ENCODE measurements at regions not wholly inside any gene's neighbourhood (a gene's known extent, or its start where the extent isn't known, plus 50 kb on each side); places are given as distances from the start of the nearest gene placed in this dataset.
"Not testable (repeated sequence)": the region's sequence is repeated elsewhere in the genome, so short reads cannot be mapped to it uniquely, and the experiment has no call there.

DNA sequence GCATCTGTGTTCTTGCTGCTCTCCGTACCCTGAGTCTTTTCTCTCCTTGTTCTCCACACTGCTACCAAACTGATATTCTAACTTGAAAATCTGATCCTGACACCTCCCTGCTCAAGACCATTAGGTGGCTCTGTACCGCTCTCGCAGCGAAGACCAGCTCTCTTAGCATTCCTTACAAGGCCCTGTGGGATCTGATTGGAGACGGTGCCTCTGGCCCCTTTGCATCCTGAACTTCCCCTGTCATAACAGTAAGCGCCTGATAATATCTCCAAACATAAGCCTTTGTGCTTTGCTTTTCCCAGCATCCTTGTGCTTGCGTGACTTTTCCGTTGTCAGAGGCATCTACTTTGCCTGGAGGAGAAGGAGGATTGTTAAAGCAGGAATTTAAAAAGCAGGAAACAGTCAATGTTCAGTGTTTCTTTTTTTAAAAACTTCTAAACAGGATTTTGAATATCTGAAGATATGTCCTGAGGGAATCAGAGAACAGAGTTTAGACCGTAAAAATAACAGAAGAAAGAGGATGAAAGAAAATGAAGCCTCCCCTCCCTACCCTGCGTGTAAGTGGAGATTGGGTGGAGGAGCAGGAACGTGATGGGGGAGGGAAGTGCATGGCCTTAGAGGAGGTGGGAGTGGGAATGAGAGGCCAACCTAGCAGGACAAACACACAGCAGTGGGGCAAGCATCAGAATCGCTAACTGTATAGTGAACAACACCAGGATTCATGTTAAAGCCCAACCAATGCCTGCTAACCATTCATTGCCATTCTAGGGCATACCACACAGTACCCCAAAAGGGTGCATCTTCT is 89.2 kb upstream of the STMND1 start:
- no peak for DNase-seq

DNA sequence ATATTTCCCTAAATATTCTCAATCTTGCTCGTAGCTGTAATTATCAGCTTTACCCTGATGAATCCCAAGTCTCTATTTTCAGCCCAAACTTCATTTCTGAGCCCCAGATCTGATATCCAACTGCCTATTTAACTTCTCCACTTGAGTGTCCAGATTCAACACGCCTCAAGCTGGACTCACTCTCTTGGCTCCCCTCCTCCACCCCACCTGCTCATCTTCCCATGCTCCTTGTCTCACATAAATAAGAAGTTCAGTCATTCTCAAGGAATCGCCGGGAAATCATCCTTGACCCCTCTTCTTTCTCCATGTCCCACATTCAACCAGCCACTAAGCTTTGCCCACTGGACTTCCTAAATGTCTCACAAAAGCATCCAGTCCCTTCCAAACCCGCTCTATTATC is 89.9 kb upstream of the STMND1 start:
- DNase-seq, result no peak

DNA sequence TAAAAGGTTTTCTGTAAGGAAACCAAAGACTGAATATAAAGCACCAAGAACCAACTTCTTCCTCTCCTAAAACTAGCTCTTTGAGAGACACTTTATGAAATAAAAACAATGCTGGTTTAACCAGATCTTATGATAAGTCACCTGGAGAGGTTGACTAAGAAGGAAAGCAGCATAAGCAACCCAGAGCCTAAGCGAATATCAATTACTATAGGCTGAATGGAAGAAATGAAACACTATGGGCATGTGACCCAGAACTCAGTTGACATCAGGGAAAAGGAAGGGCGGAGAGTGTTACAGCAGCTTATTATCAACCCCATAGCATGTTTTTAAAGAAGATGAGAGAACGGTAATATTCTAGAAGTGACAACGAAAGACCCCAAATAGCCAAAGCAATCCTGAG is 94.1 kb upstream of the STMND1 start:
- DNase-seq, result no peak

DNA sequence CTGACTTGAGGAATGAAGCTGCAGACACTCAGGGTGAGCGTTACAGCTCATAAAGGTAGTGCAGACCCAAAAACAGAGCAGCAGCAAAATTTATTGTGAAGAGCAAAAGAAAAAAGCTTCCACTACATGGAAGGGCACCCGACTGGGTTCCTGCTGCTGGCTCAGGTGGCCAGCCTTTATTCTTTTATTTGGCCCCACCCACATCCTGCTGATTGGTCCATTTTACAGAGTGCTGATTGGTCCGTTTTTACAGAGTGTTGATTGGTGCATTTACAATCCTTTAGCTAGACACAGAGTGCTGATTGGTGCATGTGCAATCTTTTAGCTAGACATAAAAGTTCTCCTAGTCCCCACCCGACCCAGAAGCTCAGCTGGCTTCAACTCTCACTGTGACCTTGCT is 95.3 kb upstream of the STMND1 start:
- DNase-seq, result no peak

DNA sequence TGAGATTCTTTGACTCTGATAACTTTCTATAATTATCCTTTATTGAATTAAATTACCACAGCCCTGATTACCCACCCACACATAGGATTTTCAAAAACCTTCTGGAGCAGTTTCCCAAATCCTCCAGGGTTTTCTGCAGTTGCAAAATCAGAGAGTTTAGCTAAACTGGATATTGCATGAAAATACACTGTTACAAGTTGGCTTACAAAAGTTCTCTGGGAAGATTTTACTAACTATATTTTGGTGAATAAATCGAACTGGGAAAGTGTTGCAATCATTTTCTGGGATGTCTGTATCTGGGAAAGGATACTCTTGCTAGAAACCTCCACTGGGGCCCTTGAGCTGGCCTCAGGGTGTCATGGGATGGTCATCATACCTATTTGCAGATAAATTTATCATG is 97.6 kb upstream of the STMND1 start:
- no peak for DNase-seq

DNA sequence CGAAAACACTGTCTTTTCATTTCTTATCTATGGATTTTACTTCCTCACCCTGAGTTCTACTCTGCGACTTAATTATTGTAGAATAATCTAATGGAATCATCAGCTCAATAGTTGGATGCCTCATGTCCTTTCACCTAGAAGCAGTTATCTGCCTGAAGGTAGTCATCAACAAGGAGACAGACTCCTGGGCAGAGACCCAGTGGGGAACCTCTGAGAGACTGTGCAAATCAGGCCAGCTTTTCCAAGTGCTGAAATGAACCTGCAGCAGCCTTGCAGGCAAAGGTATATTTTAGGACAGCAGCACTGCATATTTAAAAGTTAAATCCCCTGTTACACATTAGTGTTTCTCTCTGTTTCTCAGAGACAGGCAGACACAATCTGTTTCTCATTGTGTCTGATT is 99.7 kb upstream of the STMND1 start:
- DNase-seq, result no peak

DNA sequence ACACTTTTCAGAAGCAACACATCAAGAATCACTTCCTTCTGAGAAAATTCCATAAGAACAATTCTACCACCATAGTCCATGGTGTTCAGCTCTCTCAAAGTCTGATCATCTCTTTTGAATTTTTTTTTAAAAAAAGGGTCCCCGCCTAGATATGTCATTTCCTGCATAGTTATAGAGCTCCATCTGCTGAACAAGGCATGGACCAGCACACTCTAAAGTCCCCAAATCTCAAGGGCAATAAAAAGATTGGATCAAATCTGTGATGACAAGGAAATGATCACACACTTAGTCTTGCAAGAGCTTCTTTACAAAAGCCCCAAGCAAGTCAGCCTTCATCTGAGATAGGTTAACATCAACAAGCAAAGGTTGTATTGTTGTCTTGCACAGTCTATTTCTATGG is 100.7 kb upstream of the STMND1 start:
- DNase-seq, result no peak

DNA sequence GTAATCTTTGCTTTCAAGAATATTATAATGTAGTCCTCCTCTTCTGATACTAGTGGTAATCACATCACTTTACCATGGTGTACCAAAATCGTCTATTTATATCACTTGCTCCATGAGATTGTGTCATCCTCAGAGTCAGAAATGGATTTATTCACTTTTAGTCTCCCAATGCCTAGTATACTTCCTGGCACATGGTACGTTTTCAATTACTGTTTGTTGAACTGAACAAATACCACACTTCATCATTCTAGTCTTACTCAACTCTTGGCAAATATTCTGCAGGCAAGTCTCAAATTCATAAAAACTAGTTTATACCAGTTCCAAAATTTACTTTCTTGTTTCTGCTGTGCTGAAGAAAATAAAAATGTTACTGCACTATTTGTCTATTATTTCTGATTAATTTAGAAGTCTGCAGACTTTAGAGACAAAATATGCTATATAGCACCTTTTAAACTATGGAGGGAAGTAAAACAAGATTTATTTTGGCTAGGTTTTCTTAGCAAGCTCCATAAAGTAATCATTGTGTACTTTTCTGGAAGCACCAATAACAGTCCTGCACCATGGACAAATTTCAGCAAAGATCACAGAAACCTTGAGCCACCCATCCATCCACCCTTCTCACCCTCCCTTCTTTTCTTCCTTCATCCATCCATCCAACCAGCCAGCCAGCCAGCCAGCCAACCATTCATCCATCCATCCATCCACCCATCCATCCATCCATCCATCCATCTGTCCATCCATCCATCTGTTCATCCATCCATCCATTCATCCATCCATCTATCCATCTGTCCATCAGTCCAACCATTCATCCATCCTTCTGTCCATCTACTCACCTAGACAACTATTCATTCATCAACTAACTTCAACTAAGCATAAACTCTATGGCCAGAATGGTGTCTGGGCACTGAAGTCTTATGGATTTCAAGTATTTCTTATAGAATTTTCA is 102.1 kb upstream of the STMND1 start:
- no peak for DNase-seq

DNA sequence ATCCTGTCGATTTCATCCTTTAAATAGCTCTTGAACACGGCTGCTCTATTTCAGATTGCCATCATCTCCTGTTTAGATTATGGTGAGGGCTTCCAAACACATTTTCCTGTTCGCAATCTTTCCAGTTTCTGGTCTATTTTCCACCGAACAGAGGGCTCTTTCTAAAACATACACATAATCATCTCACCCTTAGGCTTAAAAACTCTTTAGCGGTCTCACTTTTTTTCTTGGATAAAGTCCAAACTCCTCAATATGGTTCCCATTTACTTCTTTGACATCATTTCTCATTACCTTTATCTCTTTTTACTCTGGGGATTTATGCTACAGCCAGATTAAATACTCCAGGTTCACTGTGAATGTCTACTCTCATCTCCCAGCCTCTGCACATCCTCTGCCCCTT is 103.4 kb upstream of the STMND1 start:
- DNase-seq, result no peak

DNA sequence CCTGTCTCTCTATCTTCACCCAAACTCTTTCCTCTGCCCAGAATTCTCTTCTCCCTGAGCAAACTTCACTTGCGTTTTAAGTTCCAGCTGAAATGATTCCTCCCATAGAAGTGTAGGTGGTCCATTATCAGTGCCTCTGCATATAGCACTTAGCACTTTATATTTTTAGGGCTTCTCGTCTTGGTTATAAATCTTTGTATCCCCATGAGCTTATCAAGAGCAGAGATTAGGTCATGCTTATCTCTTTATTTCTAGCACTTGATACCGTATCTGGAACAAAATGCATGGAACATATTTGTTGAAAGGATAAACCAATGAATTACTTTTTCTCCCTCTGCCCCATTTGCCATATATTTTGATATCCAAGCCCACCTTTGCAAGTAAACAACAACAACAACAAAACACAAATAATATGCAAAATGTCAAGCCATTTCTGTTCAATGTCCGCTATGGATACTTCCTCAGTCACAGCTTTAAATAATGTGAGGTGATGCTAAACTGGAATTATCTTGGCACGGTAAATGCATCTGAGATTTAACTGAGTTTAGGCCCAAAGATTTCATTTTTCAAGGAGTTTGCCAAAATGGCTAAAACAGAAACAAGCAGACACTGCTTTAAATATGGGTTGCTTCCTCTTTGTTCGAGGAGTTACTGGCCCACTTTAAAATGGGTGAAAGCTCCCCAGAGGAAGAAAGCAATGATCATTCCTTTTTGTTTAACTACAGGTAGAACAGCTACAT is 106.2 kb upstream of the STMND1 start:
- no peak for DNase-seq

DNA sequence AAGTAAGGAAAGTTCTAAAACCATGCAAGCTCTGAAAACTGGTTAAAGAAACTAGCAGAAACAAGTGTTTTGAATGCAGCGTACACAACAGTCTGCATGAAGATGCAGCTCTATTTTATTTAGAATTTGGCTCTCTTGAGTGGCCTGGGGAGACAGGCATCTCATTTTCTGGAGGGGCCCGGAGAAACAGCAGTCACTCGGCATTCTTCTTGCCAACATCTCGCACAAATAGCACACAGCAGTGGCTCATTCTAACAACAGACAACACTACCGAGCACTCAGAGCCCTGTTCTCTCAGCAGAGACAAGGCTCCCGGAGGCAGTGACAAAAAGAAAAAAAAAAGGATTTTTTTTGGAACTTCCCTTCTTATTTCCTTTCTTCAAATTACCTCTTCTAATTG is 108.5 kb upstream of the STMND1 start:
- no peak for DNase-seq

DNA sequence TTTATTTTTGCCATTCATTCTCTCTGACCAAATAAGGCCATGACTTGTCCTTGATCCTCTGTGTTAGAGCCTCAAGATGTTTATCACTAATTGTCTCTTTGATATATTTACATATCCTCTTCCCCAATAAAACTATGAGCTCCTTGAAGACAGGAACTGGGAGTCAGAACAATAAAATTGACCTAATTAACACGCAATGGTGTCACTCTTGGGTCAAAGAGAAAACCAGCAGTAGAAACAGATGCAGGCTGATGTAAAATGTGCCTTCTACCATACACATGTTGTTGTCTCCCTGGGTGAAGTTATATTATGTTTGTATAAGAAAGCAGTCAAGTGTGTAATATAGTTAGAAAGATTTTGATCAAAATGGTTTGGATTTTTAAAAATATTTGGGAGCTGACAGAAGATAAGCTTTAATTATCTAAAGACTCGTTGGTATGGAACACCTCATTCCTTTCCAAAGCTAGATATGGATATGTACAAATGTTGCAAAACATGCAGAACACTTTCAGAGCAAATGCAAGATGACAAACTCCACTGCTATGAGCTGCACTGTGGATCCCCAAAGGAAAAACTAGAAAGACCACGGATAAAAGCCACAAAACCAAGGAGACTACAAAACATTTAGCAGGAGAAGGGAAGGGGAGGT is 109.7 kb upstream of the STMND1 start:
- DNase-seq, result no peak

DNA sequence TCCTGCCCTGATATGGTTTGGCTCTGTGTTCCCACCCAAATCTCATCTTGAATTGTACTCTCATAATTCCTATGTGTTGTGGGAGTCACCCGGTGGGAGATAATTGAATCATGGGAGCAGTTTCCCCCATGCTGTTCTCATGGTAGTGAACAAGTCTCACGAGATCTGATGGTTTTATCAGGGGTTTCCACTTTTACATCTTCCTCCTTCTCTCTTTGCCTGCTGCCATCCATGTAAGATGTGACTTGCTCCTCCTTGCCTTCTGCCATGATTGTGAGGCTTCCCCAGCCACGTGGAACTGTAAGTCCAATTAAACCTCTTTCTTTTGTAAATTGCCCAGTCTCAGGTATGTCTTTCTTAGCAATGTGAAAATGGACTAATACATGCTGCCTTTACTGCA is 111.9 kb upstream of the STMND1 start:
- not testable (repeated sequence) for DNase-seq

DNA sequence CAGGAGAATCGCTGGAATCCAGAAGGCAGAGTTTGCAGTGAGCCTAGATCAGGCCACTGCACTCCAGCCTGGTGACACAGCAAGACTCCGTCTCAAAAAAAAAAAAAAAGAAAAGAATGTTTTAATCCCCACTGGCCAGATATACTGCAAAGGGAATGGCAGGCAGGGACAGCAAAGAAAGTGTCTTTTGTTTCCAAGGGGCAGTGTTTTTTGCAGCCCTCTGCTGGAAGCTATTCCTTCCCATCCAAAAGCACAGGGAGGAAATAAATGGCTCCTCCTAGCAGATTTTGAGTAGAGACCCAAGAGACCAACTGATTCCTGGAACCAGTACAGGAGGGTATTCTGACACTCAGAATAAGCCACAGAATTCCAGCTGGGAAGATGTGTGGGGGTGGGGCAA is 112.5 kb upstream of the STMND1 start:
- no peak for DNase-seq

DNA sequence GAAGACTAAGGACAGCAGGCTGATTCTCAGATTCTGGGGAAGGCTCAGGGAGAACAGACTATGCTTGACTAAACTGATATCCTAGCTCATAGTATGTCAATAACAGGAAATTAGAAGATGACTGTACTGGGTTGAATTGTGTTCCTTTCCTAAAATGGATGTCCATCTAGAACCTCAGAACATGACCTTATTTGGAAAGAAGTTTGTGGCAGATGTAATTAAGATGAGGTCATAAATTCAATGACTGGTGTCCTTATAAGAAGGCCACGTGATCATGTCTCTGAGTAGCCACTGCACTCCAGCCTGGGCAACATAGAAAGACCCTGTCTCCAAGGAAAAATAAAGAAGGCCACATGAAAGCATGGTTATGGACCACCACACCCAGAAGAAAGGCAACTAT is 113.9 kb upstream of the STMND1 start:
- DNase-seq, result no peak

DNA sequence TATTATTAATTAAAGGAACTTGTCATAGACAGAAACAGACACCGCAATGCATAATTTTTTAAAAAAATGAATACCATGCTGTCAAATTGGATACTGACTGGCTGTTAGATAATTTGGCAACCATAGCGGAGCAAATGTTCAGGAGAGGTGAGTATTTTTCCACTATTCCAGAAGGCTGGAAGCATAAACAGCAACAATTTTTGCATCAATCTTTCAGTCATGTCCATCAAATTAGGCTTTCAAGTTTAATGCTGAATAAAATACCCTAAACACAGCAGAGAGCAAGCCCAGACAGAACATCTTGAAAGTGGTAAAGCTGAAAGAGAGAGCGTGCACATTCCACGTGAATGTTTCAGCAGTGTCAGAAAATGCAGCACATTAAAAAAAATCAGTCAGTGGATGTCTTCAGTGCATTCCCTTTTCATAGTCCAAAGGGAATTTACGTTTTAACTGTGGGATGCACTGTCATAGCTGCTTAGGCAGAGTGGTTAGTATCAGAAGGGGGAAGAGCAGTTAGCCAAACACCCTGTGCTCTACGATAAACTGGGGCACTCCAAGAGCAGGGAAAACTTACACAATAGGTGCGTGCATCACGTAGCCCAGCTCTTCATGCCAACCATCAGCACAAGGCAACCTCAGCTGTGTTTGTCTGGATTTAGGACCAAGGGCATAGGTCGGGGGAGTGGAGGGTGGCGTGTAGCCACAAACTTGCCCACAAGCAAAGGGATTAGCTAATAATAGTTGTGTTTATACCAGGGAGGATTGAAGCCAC is 116.2 kb upstream of the STMND1 start:
- no peak for DNase-seq

DNA sequence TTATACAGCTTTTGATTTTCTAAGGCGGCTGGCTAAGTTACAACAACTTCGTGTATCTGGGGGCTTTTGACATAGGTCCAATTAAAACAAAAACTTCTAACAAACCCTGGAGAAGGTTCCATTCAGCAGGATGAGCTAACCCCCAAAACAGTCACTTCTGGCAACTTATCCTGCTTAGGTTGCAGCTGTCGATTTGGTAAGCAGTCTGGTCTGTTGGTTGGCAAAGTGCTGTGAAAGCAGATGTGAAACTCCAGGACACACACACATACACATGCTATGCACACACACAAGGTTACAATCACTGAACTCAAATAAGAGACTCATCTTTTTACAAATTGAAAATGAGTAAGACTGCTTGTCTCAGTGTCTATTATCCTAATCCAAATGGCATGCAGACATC is 119.0 kb upstream of the STMND1 start:
- no peak for DNase-seq

DNA sequence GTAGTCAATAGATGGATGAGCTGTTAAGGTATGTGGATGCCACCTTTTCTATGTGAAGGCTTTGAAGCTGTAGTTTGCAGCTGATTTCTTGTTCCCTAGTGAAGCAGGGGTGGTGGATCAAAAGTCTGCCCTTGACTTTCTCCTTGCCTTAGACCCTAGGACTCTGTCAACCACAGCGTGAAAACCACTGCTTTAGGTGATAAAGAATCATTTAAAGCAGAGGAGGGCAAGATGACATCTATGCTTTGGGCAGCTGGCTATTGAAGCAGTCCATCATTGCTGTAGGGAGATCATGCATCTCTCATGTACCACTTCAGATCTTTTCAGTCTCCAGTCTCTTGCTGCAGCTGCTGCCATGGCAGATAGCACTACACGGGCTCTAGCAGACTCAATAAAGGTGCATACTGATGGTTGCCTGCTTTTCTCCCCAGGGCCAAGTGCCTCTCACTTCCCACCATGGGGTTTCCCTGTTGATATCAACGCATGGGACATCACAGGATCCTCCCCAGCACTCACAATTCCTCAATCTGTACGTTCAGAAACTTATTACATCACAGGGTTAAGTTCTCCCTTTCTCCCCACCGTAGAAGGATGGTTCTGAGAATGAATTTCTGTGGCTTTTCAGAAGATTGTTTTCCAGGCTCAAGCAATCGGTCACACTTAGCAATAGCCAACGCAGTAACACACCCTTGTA is 122.0 kb upstream of the STMND1 start:
- no peak for DNase-seq

DNA sequence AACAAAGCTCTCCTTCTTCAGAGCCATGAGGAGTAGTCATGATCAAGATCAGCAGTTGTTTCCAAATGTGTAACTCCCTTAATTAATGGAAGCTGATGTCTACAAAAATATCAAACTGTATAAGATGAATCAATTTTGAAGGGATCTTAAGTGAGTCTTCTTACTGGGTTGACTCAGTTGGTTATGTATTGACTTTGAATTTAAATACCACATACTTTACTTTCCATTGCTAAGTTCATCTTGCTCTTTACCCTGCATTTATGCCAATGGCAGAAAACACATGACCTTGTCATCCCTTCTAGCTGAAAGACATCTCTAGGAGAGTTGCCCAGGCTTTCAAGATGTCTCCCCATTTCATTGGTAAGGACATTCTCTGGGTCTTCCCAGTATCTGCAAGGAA is 123.2 kb upstream of the STMND1 start:
- DNase-seq, result no peak

DNA sequence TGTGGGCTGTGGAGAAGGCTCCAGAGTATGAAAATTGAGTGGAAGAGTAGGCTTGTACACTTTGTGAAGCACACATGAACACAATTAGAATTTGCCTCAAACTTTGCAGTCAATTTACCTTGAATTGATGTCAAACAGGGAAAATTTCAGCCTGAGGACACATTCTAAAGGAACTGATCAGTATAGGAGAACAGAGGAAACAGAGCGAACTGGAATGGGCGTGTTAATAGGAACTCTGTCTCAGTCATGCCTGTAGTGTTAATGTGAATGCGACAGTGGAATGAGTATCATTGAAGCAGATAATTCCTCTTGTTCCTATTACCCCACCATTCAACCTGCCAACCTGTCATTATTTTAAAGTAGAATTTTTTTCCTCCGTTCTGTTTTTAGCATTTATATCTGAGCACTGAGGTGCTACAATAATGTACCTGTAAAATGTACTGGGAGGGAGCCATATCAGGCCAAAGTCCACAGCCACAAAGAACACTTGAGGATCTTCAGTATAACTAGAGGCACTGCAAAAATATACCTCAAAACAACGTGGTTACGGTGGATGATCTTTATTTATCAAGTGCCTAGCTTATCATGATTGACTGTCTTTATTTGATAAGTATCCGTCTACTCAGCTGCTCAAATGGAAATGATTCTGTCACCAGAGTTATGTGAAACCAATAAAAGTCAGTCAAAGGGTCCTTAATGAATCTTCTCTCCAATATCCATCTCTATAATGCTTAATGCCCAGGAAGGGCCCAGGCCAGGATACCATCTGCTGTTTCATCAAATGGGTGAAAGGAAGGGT is 125.3 kb upstream of the STMND1 start:
- no peak for DNase-seq
